Neutrophil (primary cell): ENCODE measurements at regions not wholly inside any gene's neighbourhood (a gene's known extent, or its start where the extent isn't known, plus 50 kb on each side); places are given as distances from the start of the nearest gene placed in this dataset.

ENCODE experiments used
- H3K27ac ChIP-seq: fragments of 200-600 bp; sonication (generic); 2 replicates; pipeline ENCODE4 v1.5.1; 2016; ENCODE audit warnings: mild to moderate bottlenecking, moderate library complexity
- H3K27me3 ChIP-seq: fragments of 200-600 bp; sonication (generic); 2 replicates; pipeline ENCODE4 v1.6.0; 2016; ENCODE audit warnings: mild to moderate bottlenecking
- H3K36me3 ChIP-seq: fragments of 200-600 bp; sonication (generic); 2 replicates; pipeline ENCODE4 v1.5.1; 2017
- H3K4me1 ChIP-seq, 2 experiments: fragments of 200-600 bp in 1 of 2; sonication (generic) in 1 of 2; 1 replicate in 1 of 2; 2 replicates in 1 of 2; pipeline versions ENCODE4 v1.5.1 to v1.6.1; 2013 to 2016; ENCODE audit warnings: low read depth in 1 of 2, low read length in 1 of 2, mild to moderate bottlenecking in 1 of 2, moderate library complexity in 1 of 2; ENCODE audit not compliant: control insufficient read depth in 1 of 2, insufficient read depth in 1 of 2
- H3K4me3 ChIP-seq, 2 experiments: fragments of 200-600 bp in 1 of 2; sonication (generic) in 1 of 2; 1 replicate in 1 of 2; 2 replicates in 1 of 2; pipeline ENCODE4 v1.5.1; 2013 to 2016; ENCODE audit warnings: low read depth in 1 of 2, low read length in 1 of 2, mild to moderate bottlenecking in 1 of 2, moderate library complexity in 1 of 2
- H3K9me3 ChIP-seq: fragments of 200-600 bp; sonication (generic); 2 replicates; pipeline ENCODE4 v1.5.1; 2016
- CTCF ChIP-seq: fragments of 200-600 bp; sonication (generic); IDR thresholded peaks from 2 replicates; pipeline ENCODE4 v1.5.1; 2016; ENCODE audit warnings: antibody characterized with exemption

- H3K27ac ChIP-seq, result no peak overlapping the region
- no peak for TF ChIP-seq CTCF
- H3K4me3 ChIP-seq, result no peak overlapping the region
- no peaks in the 10 kb centered on the region for H3K36me3 ChIP-seq
- H3K9me3 ChIP-seq, result no peaks in the 10 kb centered on the region
- no peaks in the 10 kb centered on the region for H3K4me1 ChIP-seq
- no peaks in the 10 kb centered on the region for H3K27me3 ChIP-seq
Measured at GRCh38 chr2:220071696-220072095, 444.3 kb downstream of the SLC4A3 start.

- TF ChIP-seq CTCF, result no peak
- no peaks in the 10 kb centered on the region for H3K27me3 ChIP-seq
Measured at GRCh38 chr2:220072669-220073220, 445.3 kb downstream of the SLC4A3 start.

GRCh38 chr2:220075835-220076234 lies 448.4 kb downstream of the SLC4A3 start:
- H3K36me3 ChIP-seq, result no peaks in the 10 kb centered on the region
- no peak for TF ChIP-seq CTCF
- no peaks in the 10 kb centered on the region for H3K9me3 ChIP-seq
- no peaks in the 10 kb centered on the region for H3K4me1 ChIP-seq
- H3K27ac ChIP-seq, result no peak overlapping the region
- H3K27me3 ChIP-seq, result no peaks in the 10 kb centered on the region
- H3K4me3 ChIP-seq, result no peak overlapping the region

More at GRCh38 chr2:220072669-220073220, 445.3 kb downstream of the SLC4A3 start:
- Histone ChIP-seq H3K27ac (no peak overlapping the region), H3K4me3 (no peak overlapping the region), H3K9me3 (no peaks in the 10 kb centered on the region), H3K36me3 (no peaks in the 10 kb centered on the region), H3K4me1 (no peaks in the 10 kb centered on the region)

- H3K4me1 ChIP-seq, result no peaks in the 10 kb centered on the region
- H3K9me3 ChIP-seq, result no peaks in the 10 kb centered on the region
- no peak overlapping the region for H3K27ac ChIP-seq
- H3K4me3 ChIP-seq, result no peak overlapping the region
- TF ChIP-seq CTCF, result no peak
- no peaks in the 10 kb centered on the region for H3K27me3 ChIP-seq
- no peaks in the 10 kb centered on the region for H3K36me3 ChIP-seq
Measured at GRCh38 chr2:220076734-220077133, 449.3 kb downstream of the SLC4A3 start.

GRCh38 chr2:220077488-220077887 lies 450.1 kb downstream of the SLC4A3 start:
- Histone ChIP-seq H3K4me1 (no peaks in the 10 kb centered on the region), H3K27me3 (no peaks in the 10 kb centered on the region), H3K9me3 (no peaks in the 10 kb centered on the region), H3K36me3 (no peaks in the 10 kb centered on the region), H3K4me3 (no peak overlapping the region), H3K27ac (no peak overlapping the region)
- no peak for TF ChIP-seq CTCF

- no peaks in the 10 kb centered on the region for H3K4me1 ChIP-seq
- no peak overlapping the region for H3K4me3 ChIP-seq
- no peaks in the 10 kb centered on the region for H3K36me3 ChIP-seq
- TF ChIP-seq CTCF, result no peak
- H3K27ac ChIP-seq, result no peak overlapping the region
- H3K9me3 ChIP-seq, result no peaks in the 10 kb centered on the region
- no peaks in the 10 kb centered on the region for H3K27me3 ChIP-seq
Measured at GRCh38 chr2:220078439-220078838, 451.0 kb downstream of the SLC4A3 start.
